C4-2B (cell line): ENCODE measurements at regions not wholly inside any gene's neighbourhood (a gene's known extent, or its start where the extent isn't known, plus 50 kb on each side); places are given as distances from the start of the nearest gene placed in this dataset.

ENCODE experiments used
- CTCF ChIP-seq: fragments of 450-650 bp; conservative IDR thresholded peaks from 2 replicates; pipeline ENCODE4 v1.5.1; 2017; ENCODE audit warnings: mild to moderate bottlenecking
- ZFX ChIP-seq: fragments of 450-650 bp; IDR thresholded peaks from 2 replicates; pipeline ENCODE4 v1.6.1; 2017

- TF ChIP-seq CTCF, result no peak
- no peak for TF ChIP-seq ZFX
Observed at GRCh38 chr5:168153263-168153875, 138.1 kb upstream of the WWC1 start.
